Activated gamma-delta T cell (primary cell): ENCODE measurements at regions not wholly inside any gene's neighbourhood (a gene's known extent, or its start where the extent isn't known, plus 50 kb on each side); places are given as distances from the start of the nearest gene placed in this dataset.
"Not testable (repeated sequence)": the region's sequence is repeated elsewhere in the genome, so short reads cannot be mapped to it uniquely, and the experiment has no call there.

Source experiments
- DNase-seq: peaks from one replicate; lab custom pipeline; 2025; lab: John Stamatoyannopoulos, UW

DNA sequence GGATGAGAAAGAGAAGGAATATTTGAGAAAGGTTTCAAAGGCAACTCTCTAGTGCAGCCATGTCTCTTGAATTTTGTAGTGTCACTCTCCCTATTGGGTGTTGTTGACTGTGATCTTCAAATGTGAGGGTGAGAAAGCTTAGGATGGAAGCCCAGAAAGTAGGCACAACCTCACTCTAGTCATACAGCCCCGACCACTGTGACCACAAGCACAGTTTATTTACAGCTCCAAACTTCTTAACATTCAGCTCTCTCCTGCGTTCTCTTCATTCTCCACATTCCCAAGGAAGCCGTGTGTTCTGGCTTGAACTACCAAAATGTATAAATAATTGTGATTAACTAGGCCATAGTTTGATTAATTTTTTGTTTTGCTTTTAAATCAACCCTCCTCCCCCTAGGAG, 542.9 kb downstream of the LRRC70 start:
- no peak for DNase-seq

DNA sequence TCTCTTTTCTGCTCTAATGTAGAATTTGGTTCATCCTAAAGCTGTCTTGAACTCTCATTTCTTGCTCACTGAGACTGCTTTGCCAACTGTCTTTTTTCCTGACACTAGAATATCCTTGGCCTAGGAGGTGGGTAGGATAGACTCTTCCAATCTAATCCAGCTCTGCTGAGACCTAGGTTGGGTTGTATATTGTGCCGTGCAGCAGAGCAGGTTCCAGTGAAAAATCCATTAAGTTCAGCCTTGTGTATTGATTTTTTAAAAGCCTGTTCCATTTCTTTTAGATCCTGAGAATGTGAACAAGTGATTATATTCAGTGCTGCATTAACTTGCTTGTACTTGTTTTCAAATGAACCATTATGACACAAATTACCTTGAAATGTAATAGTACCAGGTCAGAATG, 539.6 kb downstream of the LRRC70 start:
- no peak for DNase-seq

DNA sequence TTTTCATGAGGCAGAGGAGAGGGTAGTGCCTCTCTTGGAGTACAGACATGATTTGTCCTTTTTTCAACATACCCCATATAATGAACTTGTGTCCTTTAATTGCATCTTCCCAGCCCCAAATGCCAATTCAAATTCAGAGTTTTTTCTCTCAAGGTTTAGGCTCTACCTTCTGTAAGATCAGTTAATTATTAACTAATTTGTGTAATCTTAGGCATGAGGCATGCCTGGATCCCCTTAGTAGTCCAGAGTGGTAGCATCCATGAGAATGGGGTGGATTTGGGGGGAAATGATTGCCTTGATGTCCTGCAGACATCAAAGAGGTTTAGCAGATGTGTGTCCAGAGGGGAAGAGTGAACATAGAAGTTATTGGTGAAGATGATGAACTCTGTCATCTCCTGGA, 533.3 kb downstream of the LRRC70 start:
- no peak for DNase-seq

DNA sequence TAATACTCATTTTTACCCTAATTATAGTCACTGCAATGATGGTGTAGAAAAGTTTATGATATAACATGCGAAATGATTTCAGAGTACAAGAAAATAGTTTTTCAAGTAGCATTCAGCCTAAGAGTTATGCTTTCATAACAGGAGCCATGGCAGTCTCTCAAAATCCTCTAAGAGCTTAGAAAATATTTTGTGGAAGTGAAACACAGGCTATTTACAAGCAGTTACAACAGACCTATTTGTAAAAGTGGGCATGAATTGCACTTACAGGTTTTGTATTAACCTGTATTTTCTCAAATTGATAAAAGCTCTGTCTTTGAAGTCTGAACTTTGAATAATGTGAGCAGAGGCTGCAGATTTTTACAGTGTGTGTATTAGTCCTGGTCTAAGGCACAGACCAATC, 523.3 kb downstream of the LRRC70 start:
- DNase-seq = no peak

DNA sequence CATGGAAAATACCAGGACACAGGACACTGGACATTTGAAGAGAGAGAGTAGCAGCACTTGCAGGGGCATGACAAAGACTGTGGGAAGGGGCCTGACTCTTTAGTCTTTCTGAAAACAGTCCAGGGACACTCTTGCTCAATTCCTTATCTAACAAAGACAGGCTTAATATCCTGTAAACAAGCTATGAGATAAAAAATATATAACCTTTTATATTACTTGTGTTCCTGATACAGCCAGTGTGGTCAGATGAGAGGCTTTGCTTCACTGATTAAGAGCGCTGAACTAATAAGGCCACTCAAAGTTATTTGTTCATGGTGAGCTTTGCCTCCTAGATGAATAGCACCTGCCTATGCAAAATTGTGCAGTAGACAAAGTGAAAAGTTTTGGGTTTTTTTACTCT, 518.7 kb downstream of the LRRC70 start:
- no peak for DNase-seq

DNA sequence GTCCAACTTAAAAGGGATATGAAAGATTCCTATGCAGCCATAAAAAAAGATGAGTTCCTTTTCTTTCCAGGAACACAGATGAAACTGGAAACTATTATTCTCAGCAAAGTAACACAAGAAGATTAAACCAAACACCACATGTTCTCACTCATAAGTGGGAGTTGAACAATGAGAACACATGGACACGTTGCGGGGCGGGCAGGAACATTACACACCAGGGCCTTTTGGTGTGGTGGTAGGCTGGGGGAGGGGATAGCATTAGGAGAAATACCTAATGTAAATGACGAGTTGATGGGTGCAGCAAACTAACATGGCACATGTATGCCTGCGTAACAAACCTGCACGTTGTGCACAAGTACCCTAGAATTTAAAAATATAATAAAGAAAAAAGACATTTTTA, 516.1 kb downstream of the LRRC70 start:
- DNase-seq = no peak

DNA sequence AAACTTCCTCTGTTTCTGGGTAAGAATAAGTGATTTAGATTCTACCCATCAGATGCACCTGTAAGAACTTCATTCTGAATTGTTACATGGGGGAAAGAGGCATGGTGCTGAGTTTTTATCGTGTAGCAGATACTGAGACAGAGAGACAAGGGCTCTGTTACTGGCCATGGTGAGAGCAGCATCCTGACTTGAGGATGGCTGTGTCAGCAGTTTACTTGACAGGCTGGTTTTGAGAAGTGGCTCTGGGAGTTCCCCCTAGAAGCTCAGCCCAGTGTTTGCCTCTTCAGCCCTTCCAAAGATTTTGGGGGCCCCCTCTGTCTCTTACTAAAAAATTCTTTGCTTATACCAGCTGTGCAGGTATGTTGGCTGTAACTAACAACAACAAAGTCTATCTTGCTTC, 510.5 kb downstream of the LRRC70 start:
- no peak for DNase-seq

DNA sequence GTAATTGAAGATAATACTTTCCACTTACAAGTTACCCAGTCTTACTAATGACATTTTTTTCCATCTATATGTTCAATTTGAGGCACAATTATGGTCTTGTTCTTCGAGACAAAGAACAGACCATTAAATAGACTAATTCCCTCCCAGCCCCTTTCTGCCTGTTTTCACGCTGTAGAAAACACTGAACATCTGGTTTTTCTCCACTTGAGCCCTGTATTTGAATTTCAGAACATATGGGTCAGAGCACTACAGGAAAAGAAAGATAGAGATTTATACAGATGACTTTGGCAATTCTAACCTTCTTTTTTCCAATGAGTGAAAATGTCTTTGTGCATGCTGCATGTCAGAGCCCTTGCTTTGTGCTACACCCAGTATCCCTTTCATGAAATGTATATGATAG, 506.9 kb downstream of the LRRC70 start:
- no peak for DNase-seq

DNA sequence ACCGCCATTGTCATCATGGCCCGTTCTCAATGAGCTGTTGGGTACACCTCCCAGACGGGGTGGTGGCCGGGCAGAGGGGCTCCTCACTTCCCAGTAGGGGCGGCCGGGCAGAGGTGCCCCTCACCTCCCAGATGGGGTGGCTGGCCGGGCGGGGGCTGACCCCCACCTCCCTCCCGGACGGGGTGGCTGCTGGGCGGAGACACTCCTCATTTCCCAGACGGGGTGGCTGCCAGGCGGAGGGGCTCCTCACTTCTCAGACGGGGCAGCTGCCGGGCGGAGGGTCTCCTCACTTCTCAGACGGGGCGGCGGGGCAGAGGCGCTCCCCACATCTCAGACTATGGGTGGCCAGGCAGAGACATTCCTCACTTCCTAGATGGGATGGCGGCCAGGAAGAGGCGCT, 505.1 kb downstream of the LRRC70 start:
- DNase-seq = peak; percentile 2

DNA sequence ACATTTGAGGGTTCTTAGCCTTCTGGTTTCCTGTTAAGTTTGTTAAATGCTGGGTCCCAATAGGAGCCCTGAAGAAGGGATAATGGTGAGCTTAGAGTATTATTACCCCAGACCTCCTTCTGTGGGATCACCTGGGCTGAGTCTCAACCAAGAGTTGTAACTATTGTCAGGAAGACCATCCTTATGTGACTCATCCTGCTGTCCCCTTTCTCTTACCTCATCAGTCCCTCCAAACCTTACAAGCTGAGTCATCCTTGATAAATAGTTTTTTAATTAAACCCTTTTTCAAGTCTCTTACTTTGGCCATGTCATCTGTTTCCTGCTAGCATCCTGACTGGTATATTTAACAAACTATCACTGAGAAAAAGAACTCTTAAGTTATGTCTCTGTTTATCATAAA, 502.8 kb downstream of the LRRC70 start:
- no peak for DNase-seq

DNA sequence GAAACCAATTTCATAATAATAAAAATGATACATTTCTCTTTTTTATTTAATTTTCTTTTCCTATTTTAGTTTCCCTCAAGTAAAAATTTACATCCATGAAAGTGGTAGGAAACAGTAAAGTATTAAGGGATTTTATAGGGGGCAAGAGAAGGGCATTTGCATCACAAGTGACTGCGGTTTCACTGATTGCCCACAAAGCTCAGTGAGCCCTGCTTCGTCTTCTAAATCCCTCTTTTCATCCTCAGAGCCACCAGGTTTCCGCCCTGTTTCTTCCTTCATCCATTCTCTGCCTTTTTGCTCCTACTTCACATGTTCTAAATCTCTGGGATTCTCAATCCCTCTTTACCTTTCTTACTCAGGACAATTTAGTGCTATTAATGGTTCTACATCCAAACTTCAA, 491.4 kb downstream of the LRRC70 start:
- no peak for DNase-seq

DNA sequence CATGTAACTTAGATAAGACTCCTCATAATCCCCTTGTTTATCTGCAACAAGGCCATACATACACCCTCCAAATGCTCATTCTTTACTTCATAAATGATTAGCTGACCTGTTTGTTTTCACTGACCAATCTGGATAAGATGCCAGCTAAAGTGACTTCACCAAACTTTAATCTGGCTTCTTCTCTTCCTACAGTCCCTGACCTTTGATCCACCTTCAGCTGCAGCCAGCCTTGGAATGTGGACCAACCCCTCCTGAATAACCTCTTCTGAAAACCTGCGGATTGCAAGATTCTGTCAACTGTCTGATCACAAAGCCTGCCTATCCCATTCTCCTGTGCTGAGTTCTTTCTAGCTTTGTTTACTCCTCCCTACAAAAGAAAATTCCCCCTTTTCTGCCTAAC, 476.8 kb downstream of the LRRC70 start:
- no peak for DNase-seq

DNA sequence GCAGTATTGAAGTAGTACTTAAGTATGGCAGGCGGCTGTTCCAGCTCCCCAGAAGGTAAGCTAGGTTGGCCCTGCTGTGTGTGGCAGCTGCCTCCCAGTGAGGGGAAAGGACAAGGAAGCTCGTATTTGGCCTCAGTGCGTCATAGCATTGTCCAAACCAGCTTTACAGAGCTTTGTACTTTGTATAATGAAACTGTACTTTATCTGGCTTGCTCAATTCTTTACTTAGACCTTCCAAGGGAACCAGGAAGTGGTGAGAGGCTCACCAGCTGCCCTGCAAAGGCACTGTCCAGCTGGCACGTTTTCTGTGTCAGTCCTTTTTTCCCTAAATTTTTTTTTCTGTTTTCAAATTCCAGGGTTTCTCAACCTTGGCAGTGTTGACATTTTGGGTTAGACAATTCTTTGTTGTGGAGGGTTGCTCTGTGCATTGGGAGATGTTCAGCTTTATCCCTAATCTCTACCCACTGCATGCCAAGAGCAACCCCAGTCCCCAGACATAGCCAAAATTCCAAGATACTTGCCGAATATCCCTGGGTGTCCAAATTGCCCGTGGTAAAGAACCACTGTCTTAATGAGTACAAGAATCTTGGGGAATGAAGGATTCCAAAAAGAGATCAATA, 474.5 kb downstream of the LRRC70 start:
- DNase-seq = no peak

DNA sequence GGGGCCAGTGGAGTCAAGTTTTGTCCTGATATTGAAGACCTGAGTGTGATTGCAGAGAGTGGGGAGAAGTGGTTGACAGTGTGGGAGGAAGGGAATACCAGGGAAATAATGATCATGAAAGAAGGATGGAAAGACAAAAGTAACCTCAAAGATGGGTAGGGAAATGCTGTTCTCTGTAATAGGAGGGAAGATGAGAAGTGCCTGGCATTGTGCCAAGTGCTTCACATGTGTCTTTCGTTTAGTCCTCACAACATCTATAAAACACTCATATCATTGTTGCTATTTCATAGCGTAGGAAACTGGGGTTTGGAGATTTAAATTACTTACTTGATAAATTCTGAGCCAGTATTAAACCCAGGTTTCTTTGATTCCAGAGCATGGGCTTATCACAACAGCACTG, 472.3 kb downstream of the LRRC70 start:
- no peak for DNase-seq

DNA sequence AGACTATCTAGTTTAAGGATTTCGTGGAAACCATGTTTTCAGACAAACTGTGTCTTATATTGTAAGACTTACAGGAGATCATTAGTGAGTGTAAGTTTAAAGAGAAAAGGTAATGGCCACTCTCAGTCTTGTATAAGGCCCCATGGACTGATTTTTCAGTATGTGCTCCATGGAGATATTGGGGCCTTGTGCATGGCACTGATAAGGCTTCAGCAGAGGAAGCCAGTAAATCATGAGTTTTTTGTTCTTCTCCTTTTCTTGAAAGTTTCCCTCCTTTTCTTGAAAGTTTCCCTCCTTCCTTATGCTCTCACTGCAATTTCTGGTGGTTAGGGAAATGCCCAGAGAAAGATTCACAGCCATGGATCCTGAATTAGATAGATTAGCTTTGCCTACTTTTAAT, 471.3 kb downstream of the LRRC70 start:
- DNase-seq = no peak

DNA sequence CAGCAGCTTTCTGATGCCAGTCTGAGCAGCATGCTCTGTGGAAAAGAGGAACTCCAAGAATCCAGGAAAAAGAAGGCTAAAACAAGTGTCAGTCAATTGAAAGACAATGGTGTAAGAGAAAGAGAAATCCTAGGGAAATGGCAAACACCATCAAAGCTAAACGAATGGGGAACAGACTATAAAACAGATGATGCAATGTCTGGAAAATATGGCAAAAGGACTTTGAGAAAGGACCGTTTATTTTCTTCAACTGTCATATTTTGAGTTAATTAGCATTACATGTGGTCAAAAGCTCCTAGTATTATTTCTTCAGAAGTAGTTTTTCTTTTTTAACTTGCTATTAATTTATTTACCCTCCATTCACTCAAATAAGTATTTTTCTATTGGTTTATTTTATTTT, 465.2 kb downstream of the LRRC70 start:
- no peak for DNase-seq

DNA sequence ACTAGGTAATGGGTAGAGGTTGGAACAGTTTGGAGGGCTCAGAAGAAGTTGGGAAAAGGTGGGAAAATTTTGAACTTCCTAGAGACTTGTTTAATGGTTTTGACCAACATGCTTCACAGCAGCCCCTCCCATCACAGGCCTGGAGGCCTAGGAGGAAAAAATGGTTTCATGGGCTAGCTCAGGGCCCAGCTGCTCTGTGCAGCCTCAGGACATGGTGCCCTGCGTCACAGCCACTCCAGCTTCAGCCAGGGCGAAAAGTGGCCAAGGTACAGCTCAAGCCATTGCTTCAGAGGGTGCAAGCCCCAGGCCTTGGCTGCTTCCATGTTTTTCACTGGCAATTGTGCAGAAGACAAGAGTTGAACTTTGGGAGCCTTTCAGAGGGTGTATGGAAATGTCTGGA, 453.7 kb downstream of the LRRC70 start:
- DNase-seq = no peak

DNA sequence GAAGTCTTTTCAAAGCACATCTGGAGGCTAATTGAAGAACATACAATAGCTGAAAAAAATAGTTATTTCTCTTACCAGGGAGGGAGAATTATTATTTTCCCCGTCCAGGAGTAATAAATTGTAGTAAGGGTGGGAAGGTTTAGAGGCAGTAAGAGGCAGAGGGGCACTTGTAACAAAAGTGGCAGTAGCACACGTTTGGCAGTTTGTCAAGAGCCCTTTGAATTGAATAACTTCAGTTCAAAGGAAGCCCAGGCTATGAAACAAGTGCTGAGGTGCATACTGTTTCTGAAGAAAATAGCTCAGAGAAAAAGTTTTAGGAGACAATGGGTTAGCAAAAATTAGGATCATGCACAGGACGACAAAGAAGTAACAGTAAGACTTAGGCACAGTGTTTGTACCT, 451.3 kb downstream of the LRRC70 start:
- DNase-seq = no peak

DNA sequence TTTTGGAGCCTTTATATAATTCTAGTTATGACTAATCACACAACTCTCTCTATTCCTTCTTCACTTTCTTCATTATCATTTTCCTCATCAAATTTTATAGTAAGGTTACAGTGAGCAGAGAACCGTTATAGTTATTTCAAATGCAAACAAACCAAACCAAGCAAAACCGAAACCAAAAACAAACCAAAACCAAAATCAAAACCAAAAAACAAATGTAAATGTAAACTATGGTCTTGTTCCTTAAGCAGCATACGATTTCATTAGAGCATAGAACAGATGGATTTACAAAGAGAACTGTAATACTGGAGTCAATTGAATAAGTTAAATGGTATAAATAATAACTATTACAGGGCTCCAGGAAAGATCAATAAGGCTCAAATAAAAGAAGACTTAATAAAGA, 447.1 kb downstream of the LRRC70 start:
- DNase-seq = no peak

DNA sequence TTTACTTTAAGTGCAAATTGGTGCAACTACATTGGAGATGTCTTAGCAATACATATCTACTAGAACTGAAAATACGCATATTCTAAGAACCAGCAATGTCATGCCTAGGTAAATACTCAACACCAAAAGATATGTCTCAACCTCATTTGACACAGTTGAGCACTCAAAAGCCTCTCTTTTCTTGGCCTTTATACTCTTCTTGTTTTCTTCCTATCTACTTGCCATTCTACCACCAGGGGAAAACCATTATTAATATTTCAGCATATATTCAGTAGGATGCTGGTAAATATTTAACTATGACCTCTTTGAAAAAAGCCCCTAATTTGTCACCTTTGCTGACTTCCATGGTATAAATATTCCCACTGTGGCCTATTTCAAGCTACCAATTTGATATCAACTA, 443.8 kb downstream of the LRRC70 start:
- DNase-seq = no peak

DNA sequence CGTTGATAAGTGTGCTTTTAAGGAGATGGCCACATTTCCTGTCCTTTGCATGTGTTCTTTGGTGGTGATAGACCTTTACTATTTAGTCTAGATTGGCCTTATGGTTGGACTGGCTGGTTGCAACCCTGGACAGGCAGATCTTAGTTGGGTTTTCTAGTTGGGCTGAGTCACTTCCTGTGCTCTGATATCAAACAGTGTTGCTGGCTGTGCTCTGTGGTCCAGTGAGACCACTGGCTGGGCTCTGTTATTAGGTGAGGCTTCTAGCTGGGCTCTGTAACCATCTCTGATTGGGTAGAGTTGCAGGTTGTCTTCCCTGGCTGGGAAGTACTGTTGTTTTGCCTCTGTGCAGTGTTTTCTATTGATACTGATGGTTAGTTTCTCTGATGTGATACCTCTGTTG, 432.5 kb downstream of the LRRC70 start:
- no peak for DNase-seq

DNA sequence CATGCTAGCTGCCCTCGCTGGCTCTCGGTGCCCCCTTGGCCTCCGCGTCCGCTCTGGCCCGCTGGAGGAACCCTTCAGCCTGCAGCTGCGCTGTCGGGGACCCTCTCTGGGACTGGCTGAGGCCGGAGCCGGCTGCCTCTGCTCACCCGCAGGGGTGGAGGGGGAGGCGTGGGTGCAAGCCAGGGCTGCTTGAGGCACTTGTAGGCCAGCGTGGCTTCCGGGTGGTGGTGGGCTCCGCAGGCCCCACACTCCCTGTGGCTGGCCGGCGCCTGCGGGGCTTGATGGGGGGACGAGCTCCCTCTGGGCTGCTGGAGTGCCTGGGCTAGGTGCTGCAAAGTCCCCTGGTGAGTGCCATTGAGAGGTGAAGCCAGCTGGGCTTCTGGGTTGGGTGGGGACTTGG, 429.6 kb downstream of the LRRC70 start:
- DNase-seq = peak; percentile 3

DNA sequence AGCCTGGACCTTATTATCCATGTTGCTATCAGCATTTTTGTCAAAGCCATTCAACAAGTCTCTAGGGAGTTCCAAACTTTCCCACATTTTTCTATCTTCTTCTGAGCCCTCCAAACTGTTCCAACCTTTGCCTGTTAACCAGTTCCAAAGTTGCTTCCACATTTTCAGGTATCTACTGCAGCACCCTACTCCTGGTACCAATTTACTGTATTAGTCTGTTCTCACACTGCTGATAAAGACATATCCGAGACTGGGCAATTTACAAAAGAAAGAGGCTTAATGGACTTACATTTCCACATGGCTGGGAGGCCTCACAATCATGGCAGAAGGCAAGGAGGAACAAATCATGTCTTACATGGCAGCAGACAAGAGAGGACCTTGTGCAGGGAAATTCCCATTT, 416.2 kb downstream of the LRRC70 start:
- DNase-seq = not testable (repeated sequence)

DNA sequence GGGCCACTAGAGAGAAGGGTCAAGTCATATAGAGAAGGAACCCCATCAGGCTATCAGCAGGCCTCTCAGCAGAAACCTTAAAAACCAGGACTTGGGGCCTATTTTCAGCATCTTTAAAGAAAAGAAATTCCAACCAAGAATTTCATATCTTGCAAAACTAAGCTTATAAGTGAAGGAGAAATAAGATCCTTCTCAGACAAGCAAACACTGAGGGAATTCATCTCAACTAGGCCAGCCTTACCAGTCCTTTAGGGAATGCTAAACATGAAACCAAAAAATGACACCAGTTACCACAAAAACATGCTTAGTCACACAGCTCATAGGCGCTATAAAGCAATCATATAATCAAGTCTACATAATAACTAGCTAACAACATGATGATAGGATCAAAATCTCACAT, 407.1 kb downstream of the LRRC70 start:
- DNase-seq = no peak

DNA sequence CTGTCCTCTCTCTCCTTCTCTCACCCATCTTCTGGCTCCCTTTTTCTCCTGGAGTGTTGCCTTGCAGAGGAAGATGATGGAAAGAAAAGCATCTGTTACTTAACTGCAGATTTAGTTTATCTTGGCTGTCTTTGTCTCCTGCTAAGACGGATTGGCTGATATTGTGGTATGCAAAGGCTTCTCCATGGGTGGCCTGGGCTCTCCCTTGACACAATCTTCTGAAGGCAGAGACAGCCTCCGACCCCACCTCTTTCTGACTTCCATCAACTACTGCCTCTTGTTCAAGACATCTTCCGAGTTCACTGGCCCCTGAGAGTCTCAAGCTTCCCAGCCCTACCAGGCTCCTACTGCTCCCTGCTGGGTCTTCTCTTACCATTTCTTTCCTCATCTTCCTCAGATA, 403.7 kb downstream of the LRRC70 start:
- DNase-seq = no peak
